Kidney epithelial cell (primary cell): ENCODE measurements at regions not wholly inside any gene's neighbourhood (a gene's known extent, or its start where the extent isn't known, plus 50 kb on each side); places are given as distances from the start of the nearest gene placed in this dataset.

Experiments used
- DNase-seq: peaks from one replicate; pipeline ENCODE4 v3.0.0-alpha.2; 2010; ENCODE audit warnings: low read depth
- H3K27me3 ChIP-seq: 2 replicates; pipeline ENCODE4 v1.6.0; 2011; ENCODE audit warnings: low read length; ENCODE audit not compliant: control insufficient read depth, insufficient read depth
- H3K36me3 ChIP-seq: 2 replicates; pipeline ENCODE4 v1.5.1; 2011; ENCODE audit warnings: low read length; ENCODE audit not compliant: control insufficient read depth, insufficient read depth
- H3K4me3 ChIP-seq: 2 replicates; pipeline ENCODE4 v1.5.1; 2011; ENCODE audit warnings: low read depth, mild to moderate bottlenecking, control low read depth, low read length
- CTCF ChIP-seq: IDR thresholded peaks from 2 replicates; pipeline ENCODE4 v1.5.1; 2011; ENCODE audit warnings: mild to moderate bottlenecking, moderate library complexity, low read length, control low read depth, inconsistent platforms; ENCODE audit not compliant: insufficient read depth, poor library complexity, severe bottlenecking

GRCh38 chr6:112804638-112805330 is 457.7 kb downstream of the RFPL4B start:
- Histone ChIP-seq H3K27me3 (no peaks in the 10 kb centered on the region), H3K4me3 (no peak overlapping the region), H3K36me3 (no peaks in the 10 kb centered on the region)
- TF ChIP-seq CTCF = no peak
- no peak for DNase-seq

- Histone ChIP-seq H3K27me3 (no peaks in the 10 kb centered on the region), H3K4me3 (no peak overlapping the region), H3K36me3 (no peaks in the 10 kb centered on the region)
- no peak for TF ChIP-seq CTCF
- no peak for DNase-seq
Measured at GRCh38 chr6:112806163-112806865, 459.2 kb downstream of the RFPL4B start.

- H3K36me3 ChIP-seq = no peaks in the 10 kb centered on the region
- H3K27me3 ChIP-seq = no peaks in the 10 kb centered on the region
- no peak for TF ChIP-seq CTCF
- no peak for DNase-seq
- H3K4me3 ChIP-seq = no peak overlapping the region
Measured at GRCh38 chr6:112821476-112821875, 474.3 kb downstream of the RFPL4B start.

- H3K36me3 ChIP-seq = no peaks in the 10 kb centered on the region
- DNase-seq = no peak
- no peaks in the 10 kb centered on the region for H3K27me3 ChIP-seq
- H3K4me3 ChIP-seq = no peak overlapping the region
- TF ChIP-seq CTCF = no peak
Measured at GRCh38 chr6:112822769-112823168, 475.6 kb downstream of the RFPL4B start.

- Histone ChIP-seq H3K4me3 (no peak overlapping the region), H3K36me3 (no peaks in the 10 kb centered on the region), H3K27me3 (no peaks in the 10 kb centered on the region)
- TF ChIP-seq CTCF = no peak
- DNase-seq = no peak
Measured at GRCh38 chr6:112827793-112828192, 480.7 kb downstream of the RFPL4B start.
